ENCODE measurements at regions not wholly inside any gene's neighbourhood (a gene's known extent, or its start where the extent isn't known, plus 50 kb on each side); places are given as distances from the start of the nearest gene placed in this dataset.

- Mint-ChIP-seq H3K27me3 (no peaks in the 10 kb centered on the region), H3K4me3 (no peak overlapping the region), H3K4me1 (no peaks in the 10 kb centered on the region), H3K36me3 (no peaks in the 10 kb centered on the region), H3K9me3 (peaks cover 3% of the 10 kb centered on the region), H3K27ac (no peak overlapping the region)
- no peak for ATAC-seq
These were observed 1105.4 kb downstream of the TUSC7 start for GRCh38 chr3:117814975-117815374.

- H3K4me1 Mint-ChIP-seq = no peaks in the 10 kb centered on the region
These were observed 1107.5 kb downstream of the TUSC7 start for GRCh38 chr3:117817103-117817502.

GRCh38 chr3:117818592-117818991, 1109.0 kb downstream of the TUSC7 start:
- no peak overlapping the region for H3K4me3 Mint-ChIP-seq
- no peak for ATAC-seq
- no peak overlapping the region for H3K27ac Mint-ChIP-seq
- no peaks in the 10 kb centered on the region for H3K9me3 Mint-ChIP-seq
- H3K36me3 Mint-ChIP-seq = no peaks in the 10 kb centered on the region
- no peaks in the 10 kb centered on the region for H3K4me1 Mint-ChIP-seq
- H3K27me3 Mint-ChIP-seq = no peaks in the 10 kb centered on the region

More at GRCh38 chr3:117817103-117817502, 1107.5 kb downstream of the TUSC7 start:
- no peaks in the 10 kb centered on the region for H3K36me3 Mint-ChIP-seq
- H3K27me3 Mint-ChIP-seq = no peaks in the 10 kb centered on the region
- no peak overlapping the region for H3K4me3 Mint-ChIP-seq
- H3K9me3 Mint-ChIP-seq = no peaks in the 10 kb centered on the region
- ATAC-seq = no peak
- H3K27ac Mint-ChIP-seq = no peak overlapping the region

DNA sequence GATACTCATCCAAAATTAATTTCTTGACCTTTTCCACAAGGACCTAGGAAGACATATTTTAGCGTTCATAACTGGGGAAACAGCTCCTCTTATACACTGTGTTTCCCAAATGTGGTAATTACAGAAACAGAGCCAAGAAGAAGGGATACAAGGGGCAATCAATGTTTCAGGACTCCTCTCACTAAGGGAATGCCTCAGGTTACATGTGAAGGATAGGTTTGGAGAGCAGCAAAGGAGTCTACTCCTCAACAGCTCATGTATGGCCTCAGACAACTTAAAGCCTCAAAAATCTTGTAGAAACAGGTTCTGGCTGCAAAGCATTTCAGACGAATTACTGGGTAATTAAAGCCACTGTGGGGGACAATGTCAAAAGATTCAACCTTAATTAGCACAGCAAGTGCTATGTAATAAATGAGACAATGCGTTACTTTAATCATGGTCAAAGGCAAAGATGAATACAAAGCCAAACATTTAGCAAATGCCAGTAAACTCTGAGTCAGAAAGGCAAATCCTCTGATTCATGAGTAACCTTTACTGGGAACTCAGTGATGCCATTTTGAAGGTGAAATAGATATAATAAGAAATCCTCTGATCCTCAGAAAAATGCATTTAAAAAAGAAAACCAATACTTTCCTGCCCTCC, 1111.2 kb downstream of the TUSC7 start:
- Mint-ChIP-seq H3K4me3 (no peak overlapping the region), H3K27me3 (no peaks in the 10 kb centered on the region), H3K36me3 (no peaks in the 10 kb centered on the region), H3K9me3 (no peaks in the 10 kb centered on the region), H3K4me1 (no peaks in the 10 kb centered on the region), H3K27ac (no peak overlapping the region)
- no peak for ATAC-seq

DNA sequence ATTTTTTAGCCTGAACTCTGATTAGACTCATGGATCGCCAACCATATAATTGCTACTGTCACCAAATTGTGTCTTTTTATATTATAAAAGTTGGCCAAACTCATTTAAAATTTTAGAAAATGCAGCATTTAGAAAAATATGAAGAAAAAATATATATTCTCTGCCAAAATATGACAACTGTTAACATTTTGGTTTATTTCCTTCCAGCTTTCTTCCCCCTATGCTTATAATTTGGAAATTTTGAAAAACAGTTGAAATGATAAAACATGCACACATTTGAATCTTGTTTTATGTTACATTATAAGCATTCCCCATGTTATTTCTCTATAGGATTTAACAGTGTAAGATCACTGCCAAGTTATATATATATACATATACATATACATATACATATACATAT, 1112.8 kb downstream of the TUSC7 start:
- no peak for ATAC-seq
- no peaks in the 10 kb centered on the region for H3K27me3 Mint-ChIP-seq
- H3K36me3 Mint-ChIP-seq = no peaks in the 10 kb centered on the region
- H3K4me1 Mint-ChIP-seq = no peaks in the 10 kb centered on the region
- H3K9me3 Mint-ChIP-seq = no peaks in the 10 kb centered on the region
- H3K4me3 Mint-ChIP-seq = no peak overlapping the region
- no peak overlapping the region for H3K27ac Mint-ChIP-seq

DNA sequence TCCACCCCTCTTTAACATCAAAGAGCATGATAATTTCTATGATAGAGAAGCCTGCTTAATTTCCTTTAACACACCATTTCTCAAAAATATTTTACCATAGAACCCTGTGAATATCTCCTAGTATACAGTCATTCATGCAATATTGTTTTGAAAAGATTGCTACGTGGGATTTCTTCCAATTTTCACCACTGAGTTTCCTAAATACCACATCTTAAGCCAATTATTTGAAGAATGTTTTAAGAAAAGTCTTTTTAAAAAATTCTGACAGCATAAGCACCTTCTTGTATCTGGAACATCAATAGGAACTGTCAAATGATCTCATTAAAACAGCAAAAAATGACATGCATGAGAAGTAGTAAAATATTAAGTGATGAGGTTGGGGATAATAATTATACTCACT, 1126.7 kb downstream of the TUSC7 start:
- Mint-ChIP-seq H3K9me3 (no peaks in the 10 kb centered on the region), H3K4me1 (no peaks in the 10 kb centered on the region), H3K27ac (no peak overlapping the region), H3K36me3 (no peaks in the 10 kb centered on the region), H3K4me3 (no peak overlapping the region), H3K27me3 (no peaks in the 10 kb centered on the region)
- no peak for ATAC-seq

DNA sequence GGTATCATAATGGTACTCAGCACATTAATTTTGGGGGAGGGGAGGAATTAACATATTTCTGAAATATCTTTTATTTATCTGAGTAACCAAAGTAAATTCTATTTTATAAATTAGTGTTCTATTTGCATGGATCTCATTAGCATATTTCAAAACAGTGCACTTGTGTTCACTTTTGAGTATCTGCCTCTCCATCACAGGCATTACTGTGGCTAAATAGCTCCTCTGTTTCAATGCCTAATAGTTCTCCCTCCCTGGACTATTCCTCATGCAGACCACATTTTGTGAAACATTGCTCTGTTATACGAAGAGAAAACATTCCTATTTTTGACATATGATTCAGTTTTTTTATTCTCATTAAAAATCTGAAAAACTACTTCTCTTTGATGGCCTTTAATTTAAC, 1127.8 kb downstream of the TUSC7 start:
- no peak for ATAC-seq

GRCh38 chr3:117842086-117842485, 1132.5 kb downstream of the TUSC7 start:
- H3K9me3 Mint-ChIP-seq = no peaks in the 10 kb centered on the region
- no peak overlapping the region for H3K4me3 Mint-ChIP-seq
- no peaks in the 10 kb centered on the region for H3K36me3 Mint-ChIP-seq
- H3K27me3 Mint-ChIP-seq = no peaks in the 10 kb centered on the region
- no peaks in the 10 kb centered on the region for H3K4me1 Mint-ChIP-seq
- no peak overlapping the region for H3K27ac Mint-ChIP-seq
- ATAC-seq = no peak

More for the DNA sequence above, 1127.8 kb downstream of the TUSC7 start:
- Mint-ChIP-seq H3K4me3 (no peak overlapping the region), H3K4me1 (no peaks in the 10 kb centered on the region), H3K9me3 (no peaks in the 10 kb centered on the region), H3K36me3 (no peaks in the 10 kb centered on the region), H3K27me3 (no peaks in the 10 kb centered on the region), H3K27ac (no peak overlapping the region)

GRCh38 chr3:117843356-117843755, 1133.8 kb downstream of the TUSC7 start:
- H3K27me3 Mint-ChIP-seq = no peaks in the 10 kb centered on the region
- no peak for ATAC-seq
- no peaks in the 10 kb centered on the region for H3K4me1 Mint-ChIP-seq
- no peaks in the 10 kb centered on the region for H3K9me3 Mint-ChIP-seq
- H3K4me3 Mint-ChIP-seq = no peak overlapping the region
- no peak overlapping the region for H3K27ac Mint-ChIP-seq
- H3K36me3 Mint-ChIP-seq = no peaks in the 10 kb centered on the region

- Mint-ChIP-seq H3K4me1 (no peaks in the 10 kb centered on the region), H3K36me3 (no peaks in the 10 kb centered on the region), H3K27ac (no peak overlapping the region), H3K4me3 (no peak overlapping the region), H3K27me3 (no peaks in the 10 kb centered on the region), H3K9me3 (no peaks in the 10 kb centered on the region)
- ATAC-seq = no peak
These were observed 1135.1 kb downstream of the TUSC7 start for GRCh38 chr3:117844676-117845075.

DNA sequence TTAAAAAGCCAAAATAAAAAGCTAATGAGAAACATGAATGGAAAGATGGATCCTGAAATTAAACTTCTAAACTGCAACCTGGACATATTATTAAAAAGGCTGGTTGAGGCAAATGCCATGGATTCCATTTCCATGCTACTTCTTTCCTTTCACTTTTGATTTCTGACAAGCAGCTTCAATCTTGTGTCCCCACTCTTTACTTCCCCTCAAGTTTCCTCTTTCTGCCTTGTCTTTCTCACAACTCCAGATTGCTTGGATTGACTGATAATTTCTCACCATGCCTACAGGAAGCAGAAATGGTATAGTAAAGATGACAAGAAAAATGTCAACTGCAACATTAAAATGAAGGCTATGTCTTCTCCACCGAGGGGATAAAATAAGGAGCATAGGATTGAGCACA, 1136.7 kb downstream of the TUSC7 start:
- H3K4me1 Mint-ChIP-seq = no peaks in the 10 kb centered on the region
- no peak for ATAC-seq
- no peak overlapping the region for H3K4me3 Mint-ChIP-seq
- no peak overlapping the region for H3K27ac Mint-ChIP-seq
- H3K36me3 Mint-ChIP-seq = no peaks in the 10 kb centered on the region
- no peaks in the 10 kb centered on the region for H3K27me3 Mint-ChIP-seq
- no peaks in the 10 kb centered on the region for H3K9me3 Mint-ChIP-seq

DNA sequence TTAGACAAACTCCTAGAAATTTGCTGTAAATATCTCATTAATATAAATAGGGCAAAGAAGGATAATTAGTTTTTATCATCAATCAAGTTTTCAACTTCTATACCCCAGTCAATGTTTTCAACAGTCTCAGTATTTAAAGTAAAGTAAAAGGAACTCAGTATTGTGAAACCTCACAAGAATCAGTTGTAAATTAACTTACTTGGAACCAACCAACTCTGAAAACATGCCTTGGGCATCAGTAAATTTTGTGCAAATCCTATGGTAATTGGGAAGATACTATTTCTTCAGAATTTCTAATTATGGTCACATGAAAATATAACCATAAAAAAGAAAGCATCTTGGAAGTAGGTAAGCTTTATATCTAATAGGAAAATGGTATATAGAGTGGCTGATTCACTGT, 1139.0 kb downstream of the TUSC7 start:
- Mint-ChIP-seq H3K4me1 (no peaks in the 10 kb centered on the region), H3K27me3 (no peaks in the 10 kb centered on the region), H3K4me3 (no peak overlapping the region), H3K27ac (no peak overlapping the region), H3K36me3 (no peaks in the 10 kb centered on the region), H3K9me3 (no peaks in the 10 kb centered on the region)
- no peak for ATAC-seq

GRCh38 chr3:117853923-117854668, 1144.5 kb downstream of the TUSC7 start:
- no peaks in the 10 kb centered on the region for H3K4me1 Mint-ChIP-seq
- no peak for ATAC-seq
- H3K27ac Mint-ChIP-seq = no peak overlapping the region
- H3K4me3 Mint-ChIP-seq = no peak overlapping the region
- H3K27me3 Mint-ChIP-seq = no peaks in the 10 kb centered on the region
- no peaks in the 10 kb centered on the region for H3K36me3 Mint-ChIP-seq
- H3K9me3 Mint-ChIP-seq = no peaks in the 10 kb centered on the region

DNA sequence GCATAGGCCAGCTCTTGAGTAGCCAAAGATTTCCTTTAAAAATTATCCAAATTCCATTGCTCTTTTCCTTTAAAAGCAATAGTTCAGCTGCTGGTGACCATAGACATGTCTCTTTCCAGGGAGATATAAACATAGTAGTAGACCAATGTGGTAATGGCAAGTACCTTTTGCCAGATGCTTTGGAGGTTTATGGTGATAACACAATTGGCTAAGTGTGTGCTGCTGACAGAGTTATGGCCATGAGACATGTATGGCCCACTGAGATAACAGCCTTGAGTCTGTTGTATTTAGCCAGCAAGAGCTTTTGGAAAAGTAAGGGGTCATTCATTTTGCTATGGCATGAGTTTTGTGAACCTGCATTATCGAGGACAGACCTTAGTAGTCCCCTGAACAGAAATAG, 1146.8 kb downstream of the TUSC7 start:
- no peak for ATAC-seq

GRCh38 chr3:117863146-117863545, 1153.6 kb downstream of the TUSC7 start:
- H3K27me3 Mint-ChIP-seq = no peaks in the 10 kb centered on the region
- no peak for ATAC-seq
- no peak overlapping the region for H3K27ac Mint-ChIP-seq
- H3K4me3 Mint-ChIP-seq = no peak overlapping the region
- H3K4me1 Mint-ChIP-seq = no peaks in the 10 kb centered on the region
- H3K9me3 Mint-ChIP-seq = peaks cover 6% of the 10 kb centered on the region
- H3K36me3 Mint-ChIP-seq = no peaks in the 10 kb centered on the region

More for the DNA sequence above, 1146.8 kb downstream of the TUSC7 start:
- Mint-ChIP-seq H3K36me3 (no peaks in the 10 kb centered on the region), H3K9me3 (peaks cover 6% of the 10 kb centered on the region), H3K4me3 (no peak overlapping the region), H3K4me1 (no peaks in the 10 kb centered on the region), H3K27ac (no peak overlapping the region), H3K27me3 (no peaks in the 10 kb centered on the region)

DNA sequence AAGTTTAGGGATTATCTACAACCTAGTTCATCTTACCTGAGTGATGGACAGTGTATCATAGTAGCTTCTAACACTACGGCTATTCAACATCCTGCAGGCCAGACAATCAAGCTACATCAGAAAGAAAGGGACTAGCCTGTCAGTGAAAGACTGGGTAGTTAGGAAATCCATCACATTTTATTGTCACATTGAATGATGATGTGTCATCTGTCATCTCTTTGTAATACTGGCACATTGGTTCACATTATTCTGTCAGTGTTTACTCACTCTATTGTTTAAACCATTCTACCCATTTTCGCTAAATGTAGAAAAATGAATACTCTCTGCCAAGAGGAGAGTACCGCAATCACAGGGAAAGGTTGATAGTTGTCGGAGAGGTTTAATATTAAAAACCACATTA, 1155.8 kb downstream of the TUSC7 start:
- H3K36me3 Mint-ChIP-seq = no peaks in the 10 kb centered on the region
- no peak overlapping the region for H3K27ac Mint-ChIP-seq
- no peak for ATAC-seq
- H3K27me3 Mint-ChIP-seq = no peaks in the 10 kb centered on the region
- H3K4me3 Mint-ChIP-seq = no peak overlapping the region
- peaks cover 3% of the 10 kb centered on the region for H3K9me3 Mint-ChIP-seq
- no peaks in the 10 kb centered on the region for H3K4me1 Mint-ChIP-seq
